Panc1 (cell line): ENCODE measurements at regions not wholly inside any gene's neighbourhood (a gene's known extent, or its start where the extent isn't known, plus 50 kb on each side); places are given as distances from the start of the nearest gene placed in this dataset.

Experiments
- ATAC-seq: fragments of 200-7000 bp; cut with Tn5 transposase; 2 replicates; pipeline ENCODE4 v1.9.1; 2020; ENCODE audit warnings: mild to moderate bottlenecking, moderate library complexity
- BruUV-seq: library from RNA; stranded (reverse); fragments of 400-500 nt; replicated peaks from 2 replicates; lab custom pipeline; 2021; lab: Mats Ljungman, UMichigan
- CTCF ChIA-PET: fragments of 300-600 bp; sonication (Branson Sonifier 250); formaldehyde crosslinking; loops from one replicate; lab custom pipeline; 2022; ENCODE audit warnings: antibody characterized with exemption; lab: Charles Lee
- POLR2A ChIA-PET: fragments of 300-600 bp; sonication (Branson Sonifier 250); formaldehyde crosslinking; loops from one replicate; lab custom pipeline; 2022; ENCODE audit warnings: antibody characterized with exemption; lab: Charles Lee
- DNase-seq: peaks from one replicate; pipeline ENCODE4 v3.0.0-alpha.2; 2010; ENCODE audit warnings: low read depth, low spot score
- H3K27ac ChIP-seq: 2 replicates; pipeline ENCODE4 v1.5.1; 2011; ENCODE audit warnings: mild to moderate bottlenecking, low read length, inconsistent platforms
- H3K27me3 ChIP-seq: fragments of 200-500 bp; sonication (Bioruptor generic); 2 replicates; pipeline ENCODE4 v1.6.0; 2014; ENCODE audit warnings: low read length, inconsistent platforms; ENCODE audit not compliant: control insufficient read depth, insufficient read depth
- H3K36me3 ChIP-seq: fragments of 200-500 bp; sonication (Bioruptor generic); 2 replicates; pipeline ENCODE4 v1.5.1; 2014; ENCODE audit warnings: inconsistent platforms, mild to moderate bottlenecking, low read length, moderate library complexity; ENCODE audit not compliant: control insufficient read depth, insufficient read depth
- H3K4me1 ChIP-seq: 2 replicates; pipeline ENCODE4 v1.5.1; 2011; ENCODE audit warnings: inconsistent platforms, mild to moderate bottlenecking, low read length, moderate library complexity; ENCODE audit not compliant: control insufficient read depth, insufficient read depth
- H3K4me3 ChIP-seq, 2 experiments: 2 replicates each; pipeline ENCODE4 v1.5.1; 2011 to 2012; ENCODE audit warnings: low read depth in 2 of 2, low read length in 2 of 2, mild to moderate bottlenecking in 2 of 2, inconsistent platforms in 1 of 2, moderate library complexity in 1 of 2
- H3K9me3 ChIP-seq: fragments of 200-500 bp; sonication (Bioruptor generic); 2 replicates; pipeline ENCODE4 v1.5.1; 2014; ENCODE audit warnings: low read depth, mild to moderate bottlenecking, inconsistent platforms, low read length, moderate library complexity; ENCODE audit not compliant: control insufficient read depth, insufficient read depth
- POLR2AphosphoS5 ChIP-seq: IDR thresholded peaks from 2 replicates; pipeline ENCODE4 v1.6.1; 2012; ENCODE audit warnings: mild to moderate bottlenecking, low read depth, low read length, moderate library complexity
- SIN3A ChIP-seq: IDR thresholded peaks from 2 replicates; pipeline ENCODE4 v1.6.1; 2012; ENCODE audit warnings: low read depth, mild to moderate bottlenecking, low read length, moderate library complexity, borderline replicate concordance; ENCODE audit not compliant: insufficient read depth
- TCF7L2 ChIP-seq: IDR thresholded peaks from 2 replicates; pipeline ENCODE4 v1.6.1; 2011; ENCODE audit warnings: mild to moderate bottlenecking, low read depth, low read length, inconsistent platforms
- in situ Hi-C: cut with HindIII; loops from 2 replicates; pipeline ENCODE4 v1.10.0; 2016; ENCODE audit warnings: low sequenced_read_pairs, low pct_unique_long_range_greater_than_20kb
- intact Hi-C: fragments of 100-400 bp; cut with micrococcal nuclease; formaldehyde crosslinking; loops from one replicate; pipeline ENCODE4 v1.10.0; 2022; ENCODE audit not compliant: unreplicated experiment
- TF ChIP-seq, protein P1 (sequence below), 2 experiments: IDR thresholded peaks; 2 replicates each; pipeline ENCODE4 v1.6.1; 2011 to 2012; ENCODE audit warnings: low read depth in 2 of 2, control low read depth in 1 of 2, low read length in 1 of 2, mild to moderate bottlenecking in 1 of 2, moderate library complexity in 1 of 2; ENCODE audit not compliant: insufficient read depth in 1 of 2
- TF ChIP-seq, protein P2 (sequence below): fragments of 450-650 bp; IDR thresholded peaks from 2 replicates; pipeline ENCODE4 v1.5.1; 2017; ENCODE audit warnings: mild to moderate bottlenecking

DNA sequence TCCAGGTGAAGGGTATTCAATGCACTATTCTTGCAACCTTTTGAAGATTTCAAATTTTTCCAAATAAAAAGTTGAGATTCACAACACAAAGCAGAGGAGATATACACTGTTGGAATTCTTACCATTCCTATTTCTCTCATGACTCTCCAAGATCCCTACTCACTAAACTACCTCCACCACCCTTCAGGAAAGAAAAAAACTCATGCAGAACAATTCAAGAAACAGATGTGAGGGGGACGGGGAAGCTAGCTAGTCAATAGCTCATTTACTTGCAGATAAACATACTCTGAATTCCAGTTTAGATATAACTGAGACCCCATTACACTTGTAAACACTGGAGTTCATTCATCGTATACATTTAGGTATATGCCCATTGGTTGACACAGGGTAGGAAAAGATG is 90.0 kb upstream of the SERP2 start:
- Histone ChIP-seq H3K4me3 (no peak overlapping the region), H3K4me1 (no peaks in the 10 kb centered on the region), H3K27ac (no peak overlapping the region), H3K27me3 (no peaks in the 10 kb centered on the region), H3K36me3 (no peaks in the 10 kb centered on the region), H3K9me3 (no peaks in the 10 kb centered on the region)
- ChIA-PET POLR2A (no interaction called here), CTCF (no interaction called here)
- TF ChIP-seq, protein P1, sequence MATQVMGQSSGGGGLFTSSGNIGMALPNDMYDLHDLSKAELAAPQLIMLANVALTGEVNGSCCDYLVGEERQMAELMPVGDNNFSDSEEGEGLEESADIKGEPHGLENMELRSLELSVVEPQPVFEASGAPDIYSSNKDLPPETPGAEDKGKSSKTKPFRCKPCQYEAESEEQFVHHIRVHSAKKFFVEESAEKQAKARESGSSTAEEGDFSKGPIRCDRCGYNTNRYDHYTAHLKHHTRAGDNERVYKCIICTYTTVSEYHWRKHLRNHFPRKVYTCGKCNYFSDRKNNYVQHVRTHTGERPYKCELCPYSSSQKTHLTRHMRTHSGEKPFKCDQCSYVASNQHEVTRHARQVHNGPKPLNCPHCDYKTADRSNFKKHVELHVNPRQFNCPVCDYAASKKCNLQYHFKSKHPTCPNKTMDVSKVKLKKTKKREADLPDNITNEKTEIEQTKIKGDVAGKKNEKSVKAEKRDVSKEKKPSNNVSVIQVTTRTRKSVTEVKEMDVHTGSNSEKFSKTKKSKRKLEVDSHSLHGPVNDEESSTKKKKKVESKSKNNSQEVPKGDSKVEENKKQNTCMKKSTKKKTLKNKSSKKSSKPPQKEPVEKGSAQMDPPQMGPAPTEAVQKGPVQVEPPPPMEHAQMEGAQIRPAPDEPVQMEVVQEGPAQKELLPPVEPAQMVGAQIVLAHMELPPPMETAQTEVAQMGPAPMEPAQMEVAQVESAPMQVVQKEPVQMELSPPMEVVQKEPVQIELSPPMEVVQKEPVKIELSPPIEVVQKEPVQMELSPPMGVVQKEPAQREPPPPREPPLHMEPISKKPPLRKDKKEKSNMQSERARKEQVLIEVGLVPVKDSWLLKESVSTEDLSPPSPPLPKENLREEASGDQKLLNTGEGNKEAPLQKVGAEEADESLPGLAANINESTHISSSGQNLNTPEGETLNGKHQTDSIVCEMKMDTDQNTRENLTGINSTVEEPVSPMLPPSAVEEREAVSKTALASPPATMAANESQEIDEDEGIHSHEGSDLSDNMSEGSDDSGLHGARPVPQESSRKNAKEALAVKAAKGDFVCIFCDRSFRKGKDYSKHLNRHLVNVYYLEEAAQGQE (IDR thresholded peaks at IDR 0.05; ENCODE audit: insufficient read depth in 1 of 2, low read depth in 2 of 2, low read length in 1 of 2): no peak
- TF ChIP-seq TCF7L2 (no peak), POLR2AphosphoS5 (no peak), SIN3A (no peak)
- TF ChIP-seq, protein P2, sequence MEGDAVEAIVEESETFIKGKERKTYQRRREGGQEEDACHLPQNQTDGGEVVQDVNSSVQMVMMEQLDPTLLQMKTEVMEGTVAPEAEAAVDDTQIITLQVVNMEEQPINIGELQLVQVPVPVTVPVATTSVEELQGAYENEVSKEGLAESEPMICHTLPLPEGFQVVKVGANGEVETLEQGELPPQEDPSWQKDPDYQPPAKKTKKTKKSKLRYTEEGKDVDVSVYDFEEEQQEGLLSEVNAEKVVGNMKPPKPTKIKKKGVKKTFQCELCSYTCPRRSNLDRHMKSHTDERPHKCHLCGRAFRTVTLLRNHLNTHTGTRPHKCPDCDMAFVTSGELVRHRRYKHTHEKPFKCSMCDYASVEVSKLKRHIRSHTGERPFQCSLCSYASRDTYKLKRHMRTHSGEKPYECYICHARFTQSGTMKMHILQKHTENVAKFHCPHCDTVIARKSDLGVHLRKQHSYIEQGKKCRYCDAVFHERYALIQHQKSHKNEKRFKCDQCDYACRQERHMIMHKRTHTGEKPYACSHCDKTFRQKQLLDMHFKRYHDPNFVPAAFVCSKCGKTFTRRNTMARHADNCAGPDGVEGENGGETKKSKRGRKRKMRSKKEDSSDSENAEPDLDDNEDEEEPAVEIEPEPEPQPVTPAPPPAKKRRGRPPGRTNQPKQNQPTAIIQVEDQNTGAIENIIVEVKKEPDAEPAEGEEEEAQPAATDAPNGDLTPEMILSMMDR: no peak
- intact Hi-C loops: no loop called here
- in situ Hi-C loops: no loop called here
- ATAC-seq (no peak), DNase-seq (no peak)
- BruUV-seq: no TSS peak

DNA sequence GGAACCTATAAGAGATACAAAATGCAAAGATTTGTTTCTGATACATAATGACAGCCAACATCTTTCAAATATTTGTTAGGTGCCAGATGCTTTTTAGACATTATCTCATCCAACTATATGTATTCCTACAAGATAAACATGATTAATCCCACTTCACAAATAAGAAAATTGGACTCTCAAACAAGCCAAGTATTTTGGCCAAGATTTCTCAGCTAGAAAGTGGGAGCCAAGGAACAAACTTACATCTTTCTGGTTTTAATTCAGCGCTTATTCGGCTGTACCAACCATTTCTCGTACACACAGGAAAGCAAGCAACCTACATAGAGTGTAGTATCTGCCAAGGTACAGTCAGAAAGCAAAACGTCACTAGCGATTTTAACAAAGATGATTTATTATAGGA is 85.7 kb upstream of the SERP2 start:
- intact Hi-C loops: no loop called here
- BruUV-seq: no TSS peak
- DNase-seq: no peak
- ChIA-PET CTCF (no interaction called here), POLR2A (no interaction called here)
- no peaks in the 10 kb centered on the region for H3K36me3 ChIP-seq
- no peak for ATAC-seq
- TF ChIP-seq SIN3A: no peak
- TF ChIP-seq, protein P2: no peak
- no peak for TF ChIP-seq POLR2AphosphoS5
- no peak for TF ChIP-seq TCF7L2
- TF ChIP-seq, protein P1 (IDR thresholded peaks at IDR 0.05; ENCODE audit: insufficient read depth in 1 of 2, low read depth in 2 of 2, low read length in 1 of 2): no peak
- H3K4me1 ChIP-seq: no peaks in the 10 kb centered on the region
- H3K27me3 ChIP-seq: no peaks in the 10 kb centered on the region
- no peak overlapping the region for H3K27ac ChIP-seq
- in situ Hi-C loops: no loop called here
- no peaks in the 10 kb centered on the region; the same call in 1 of the 2 replicates for H3K9me3 ChIP-seq
- no peak overlapping the region for H3K4me3 ChIP-seq
